ENCODE measurements at regions not wholly inside any gene's neighbourhood (a gene's known extent, or its start where the extent isn't known, plus 50 kb on each side); places are given as distances from the start of the nearest gene placed in this dataset.
"Not testable (repeated sequence)": the region's sequence is repeated elsewhere in the genome, so short reads cannot be mapped to it uniquely, and the experiment has no call there.

DNA sequence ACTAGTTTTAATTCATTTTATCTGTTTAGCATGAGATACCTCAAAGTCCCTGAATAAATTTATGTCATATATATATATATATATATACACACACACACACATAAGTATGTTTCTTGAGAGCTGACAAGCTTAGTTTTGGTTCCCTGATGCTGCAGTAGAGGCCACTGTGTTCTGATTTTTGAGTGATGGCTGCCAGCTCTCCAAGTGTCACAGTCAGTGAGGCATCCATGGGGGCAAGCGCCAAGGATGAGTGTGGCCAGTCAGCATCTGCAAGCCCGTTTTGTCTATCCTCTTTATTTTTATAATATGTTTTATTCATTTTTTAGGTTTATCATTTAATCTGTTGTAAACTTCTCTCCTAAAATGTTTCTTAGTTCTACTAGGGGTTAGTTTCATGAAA lies 797.5 kb downstream of the FOXD4L6 start:
- TF ChIP-seq EP300, POLR2AphosphoS5, POLR2A (IDR thresholded peaks at IDR 0.05): not testable (repeated sequence)
- TF ChIP-seq, protein P1, sequence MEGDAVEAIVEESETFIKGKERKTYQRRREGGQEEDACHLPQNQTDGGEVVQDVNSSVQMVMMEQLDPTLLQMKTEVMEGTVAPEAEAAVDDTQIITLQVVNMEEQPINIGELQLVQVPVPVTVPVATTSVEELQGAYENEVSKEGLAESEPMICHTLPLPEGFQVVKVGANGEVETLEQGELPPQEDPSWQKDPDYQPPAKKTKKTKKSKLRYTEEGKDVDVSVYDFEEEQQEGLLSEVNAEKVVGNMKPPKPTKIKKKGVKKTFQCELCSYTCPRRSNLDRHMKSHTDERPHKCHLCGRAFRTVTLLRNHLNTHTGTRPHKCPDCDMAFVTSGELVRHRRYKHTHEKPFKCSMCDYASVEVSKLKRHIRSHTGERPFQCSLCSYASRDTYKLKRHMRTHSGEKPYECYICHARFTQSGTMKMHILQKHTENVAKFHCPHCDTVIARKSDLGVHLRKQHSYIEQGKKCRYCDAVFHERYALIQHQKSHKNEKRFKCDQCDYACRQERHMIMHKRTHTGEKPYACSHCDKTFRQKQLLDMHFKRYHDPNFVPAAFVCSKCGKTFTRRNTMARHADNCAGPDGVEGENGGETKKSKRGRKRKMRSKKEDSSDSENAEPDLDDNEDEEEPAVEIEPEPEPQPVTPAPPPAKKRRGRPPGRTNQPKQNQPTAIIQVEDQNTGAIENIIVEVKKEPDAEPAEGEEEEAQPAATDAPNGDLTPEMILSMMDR (IDR thresholded peaks at IDR 0.05) = not testable (repeated sequence)

Data from stomach (tissue), 4 donors.